HEK293T (cell line): ENCODE measurements at regions not wholly inside any gene's neighbourhood (a gene's known extent, or its start where the extent isn't known, plus 50 kb on each side); places are given as distances from the start of the nearest gene placed in this dataset.

ENCODE experiments used
- BHLHE40 ChIP-seq: fragments of 450-650 bp; IDR thresholded peaks from 2 replicates; pipeline ENCODE4 v1.6.1; 2016; ENCODE audit warnings: mild to moderate bottlenecking, moderate library complexity, borderline replicate concordance
- ELF4 ChIP-seq: fragments of 450-650 bp; IDR thresholded peaks from 2 replicates; pipeline ENCODE4 v1.6.1; 2017; ENCODE audit warnings: antibody characterized with exemption
- FOXA1 ChIP-seq: fragments of 450-650 bp; IDR thresholded peaks from 2 replicates; pipeline ENCODE4 v1.6.1; 2016; ENCODE audit warnings: mild to moderate bottlenecking
- FOXM1 ChIP-seq: fragments of 450-650 bp; IDR thresholded peaks from 2 replicates; pipeline ENCODE4 v1.6.1; 2017; ENCODE audit warnings: mild to moderate bottlenecking, borderline replicate concordance
- SP1 ChIP-seq: fragments of 450-650 bp; IDR thresholded peaks from 2 replicates; pipeline ENCODE4 v1.6.1; 2017
- TARDBP ChIP-seq: fragments of 450-650 bp; IDR thresholded peaks from 2 replicates; pipeline ENCODE4 v1.6.1; 2016

DNA sequence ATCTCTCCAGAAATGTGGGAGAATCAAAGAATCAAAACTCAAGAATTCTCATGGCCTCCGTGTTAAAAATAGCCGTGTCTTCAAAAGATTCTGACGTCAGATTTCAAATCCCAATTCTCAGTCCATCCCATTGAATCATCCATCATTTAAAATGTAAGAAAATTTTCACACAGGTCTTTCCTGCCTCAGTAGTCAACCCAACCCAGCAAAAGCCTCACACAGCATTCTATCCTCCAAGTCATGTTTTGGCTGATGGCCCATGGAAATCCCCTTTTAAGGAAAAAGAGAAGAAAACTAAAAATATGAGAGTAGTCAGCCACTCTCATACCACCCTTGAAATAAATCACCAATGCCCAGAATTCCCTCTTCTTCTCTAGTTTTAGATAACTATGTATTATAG is 211.8 kb downstream of the C1D start:
- TF ChIP-seq TARDBP (no peak), SP1 (no peak), BHLHE40 (no peak), FOXA1 (no peak), ELF4 (no peak), FOXM1 (no peak)
